Endodermal cell (in vitro differentiated cells): ENCODE measurements at regions not wholly inside any gene's neighbourhood (a gene's known extent, or its start where the extent isn't known, plus 50 kb on each side); places are given as distances from the start of the nearest gene placed in this dataset.

Source experiments
- DNase-seq: peaks from one replicate; pipeline ENCODE4 v3.0.0-alpha.2; 2017
- H3K27ac ChIP-seq: 2 replicates; pipeline ENCODE4 v1.5.1; 2013; ENCODE audit warnings: mild to moderate bottlenecking, low read depth, low read length, moderate library complexity
- H3K27me3 ChIP-seq: 2 replicates; pipeline ENCODE4 v1.6.1; 2013; ENCODE audit warnings: mild to moderate bottlenecking, low read length, moderate library complexity; ENCODE audit not compliant: insufficient read depth, control insufficient read depth, poor library complexity, severe bottlenecking
- H3K36me3 ChIP-seq: 2 replicates; pipeline ENCODE4 v1.7.0; 2013; ENCODE audit warnings: mild to moderate bottlenecking, low read length, moderate library complexity; ENCODE audit not compliant: control insufficient read depth, insufficient read depth
- H3K4me1 ChIP-seq: one replicate; pipeline ENCODE4 v1.7.0; 2013; ENCODE audit warnings: low read length; ENCODE audit not compliant: control insufficient read depth, insufficient read depth
- H3K4me3 ChIP-seq: 2 replicates; pipeline ENCODE4 v1.5.1; 2013; ENCODE audit warnings: mild to moderate bottlenecking, low read length, moderate library complexity
- H3K9ac ChIP-seq: 2 replicates; pipeline ENCODE4 v1.6.1; 2013; ENCODE audit warnings: mild to moderate bottlenecking, low read length, moderate library complexity; ENCODE audit not compliant: poor library complexity, severe bottlenecking; ENCODE audit errors: extremely low read depth
- H3K9me3 ChIP-seq: 2 replicates; pipeline ENCODE4 v1.6.1; 2013; ENCODE audit warnings: mild to moderate bottlenecking, low read length, moderate library complexity; ENCODE audit not compliant: control insufficient read depth
- H3K27ac Mint-ChIP-seq: 2 replicates; pipeline ENCODE4 v1.8.0; 2020; ENCODE audit warnings: mixed read lengths
- H3K27me3 Mint-ChIP-seq: 2 replicates; pipeline ENCODE4 v1.8.0; 2021; ENCODE audit warnings: mild to moderate bottlenecking, mixed read lengths; ENCODE audit not compliant: insufficient read depth
- H3K36me3 Mint-ChIP-seq: 2 replicates; pipeline ENCODE4 v1.8.0; 2020; ENCODE audit warnings: low read depth, mixed read lengths
- H3K4me1 Mint-ChIP-seq: 2 replicates; pipeline ENCODE4 v1.8.0; 2020; ENCODE audit warnings: mixed read lengths
- H3K4me3 Mint-ChIP-seq: 2 replicates; pipeline ENCODE4 v1.8.0; 2020; ENCODE audit warnings: mild to moderate bottlenecking, moderate library complexity, mixed read lengths
- H3K9me3 Mint-ChIP-seq: 2 replicates; pipeline ENCODE4 v1.8.0; 2020; ENCODE audit warnings: mild to moderate bottlenecking, mixed read lengths
- CTCF ChIP-seq: fragments of 200-600 bp; sonication (generic); conservative IDR thresholded peaks from 2 replicates; pipeline ENCODE4 v1.5.0; 2021; ENCODE audit warnings: antibody characterized with exemption, mild to moderate bottlenecking
- WGBS, 2 experiments: methylation state at CpG; one replicate each; pipeline versions ENCODE4 v1.1.5 to v1.1.7; 2013; ENCODE audit warnings: missing lambda C conversion rate in 2 of 2, mixed read lengths in 1 of 2; ENCODE audit not compliant: insufficient coverage in 1 of 2, insufficient read length in 1 of 2; 5-methylcytosine and 5-hydroxymethylcytosine counted together

- no peaks in the 10 kb centered on the region for H3K27me3 ChIP-seq
- WGBS, 2 experiments, result 78 to 86% methylated on average over 1 to 3 of the region's 3 CpGs
- H3K36me3 ChIP-seq, result no peaks in the 10 kb centered on the region
- Mint-ChIP-seq H3K36me3 (no peaks in the 10 kb centered on the region), H3K9me3 (no peaks in the 10 kb centered on the region), H3K27ac (no peak overlapping the region), H3K4me1 (peaks cover 20% of the 10 kb centered on the region), H3K27me3 (peaks cover 2% of the 10 kb centered on the region), H3K4me3 (no peak overlapping the region)
- H3K4me1 ChIP-seq, result peaks cover 10% of the 10 kb centered on the region
- no peak overlapping the region for H3K27ac ChIP-seq
- H3K4me3 ChIP-seq, result no peak overlapping the region
- no peaks in the 10 kb centered on the region for H3K9me3 ChIP-seq
- no peak overlapping the region for H3K9ac ChIP-seq
- no peak for TF ChIP-seq CTCF
- DNase-seq, result no peak
These were observed 602.9 kb downstream of the TLE1 start for GRCh38 chr9:81086416-81086815.

- Mint-ChIP-seq H3K9me3 (no peaks in the 10 kb centered on the region), H3K36me3 (no peaks in the 10 kb centered on the region), H3K4me1 (peaks cover 20% of the 10 kb centered on the region), H3K27ac (no peak overlapping the region), H3K27me3 (no peaks in the 10 kb centered on the region), H3K4me3 (no peak overlapping the region)
- TF ChIP-seq CTCF, result no peak
- no peak overlapping the region for H3K9ac ChIP-seq
- no peak for DNase-seq
- H3K4me3 ChIP-seq, result no peak overlapping the region
- no peaks in the 10 kb centered on the region for H3K9me3 ChIP-seq
- WGBS, 2 experiments, result 93 to 100% methylated on average over 1 to 3 of the region's 3 CpGs
- no peaks in the 10 kb centered on the region for H3K36me3 ChIP-seq
- peaks cover 10% of the 10 kb centered on the region for H3K4me1 ChIP-seq
- H3K27me3 ChIP-seq, result no peaks in the 10 kb centered on the region
- no peak overlapping the region for H3K27ac ChIP-seq
These were observed 605.4 kb downstream of the TLE1 start for GRCh38 chr9:81083854-81084512.

- Histone ChIP-seq H3K36me3 (no peaks in the 10 kb centered on the region), H3K27me3 (no peaks in the 10 kb centered on the region), H3K9me3 (no peaks in the 10 kb centered on the region), H3K27ac (no peak overlapping the region), H3K9ac (no peak overlapping the region), H3K4me1 (peaks cover 10% of the 10 kb centered on the region), H3K4me3 (no peak overlapping the region)
- DNase-seq, result peak; percentile 72
- Mint-ChIP-seq H3K4me1 (peaks cover 20% of the 10 kb centered on the region), H3K36me3 (no peaks in the 10 kb centered on the region), H3K9me3 (no peaks in the 10 kb centered on the region), H3K27me3 (no peaks in the 10 kb centered on the region), H3K27ac (no peak overlapping the region), H3K4me3 (no peak overlapping the region)
- 80 to 81% methylated on average over 1 to 4 of the region's 4 CpGs for whole genome bisulfite sequencing, 2 experiments
- peak; percentile 72 for TF ChIP-seq CTCF
These were observed 606.3 kb downstream of the TLE1 start for GRCh38 chr9:81083067-81083466.
